GM21381 (cell line): ENCODE measurements at regions not wholly inside any gene's neighbourhood (a gene's known extent, or its start where the extent isn't known, plus 50 kb on each side); places are given as distances from the start of the nearest gene placed in this dataset.
A peak's percentile ranks its signal among the peaks of the same experiment; 100 is the strongest.
"Not testable (repeated sequence)": the region's sequence is repeated elsewhere in the genome, so short reads cannot be mapped to it uniquely, and the experiment has no call there.

Experiments used
- ATAC-seq: cut with Tn5 transposase; IDR thresholded peaks from one replicate; pipeline ENCODE4 v1.9.1; 2021; ENCODE audit warnings: mild to moderate bottlenecking, moderate library complexity; ENCODE audit not compliant: unreplicated experiment

DNA sequence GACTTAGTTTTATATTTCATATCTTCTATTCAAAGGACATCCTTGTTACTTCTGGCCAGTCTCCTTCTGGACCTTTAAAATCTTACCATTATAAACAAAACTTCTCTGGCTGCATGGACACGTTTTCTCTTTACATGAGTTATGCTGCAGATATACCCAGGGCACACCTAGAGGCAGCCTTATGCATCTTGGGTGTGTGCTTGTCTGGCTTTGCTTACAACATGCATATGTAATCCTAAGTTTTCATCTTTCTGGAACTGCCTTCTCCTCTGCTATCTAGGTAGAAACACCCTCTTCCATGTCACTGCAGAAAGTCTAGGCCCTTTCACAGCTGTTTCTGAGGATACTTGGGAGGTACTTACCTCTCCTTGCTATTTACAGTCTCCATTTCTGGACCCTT, 185.8 kb upstream of the RAG2 start:
- ATAC-seq, result no peak

DNA sequence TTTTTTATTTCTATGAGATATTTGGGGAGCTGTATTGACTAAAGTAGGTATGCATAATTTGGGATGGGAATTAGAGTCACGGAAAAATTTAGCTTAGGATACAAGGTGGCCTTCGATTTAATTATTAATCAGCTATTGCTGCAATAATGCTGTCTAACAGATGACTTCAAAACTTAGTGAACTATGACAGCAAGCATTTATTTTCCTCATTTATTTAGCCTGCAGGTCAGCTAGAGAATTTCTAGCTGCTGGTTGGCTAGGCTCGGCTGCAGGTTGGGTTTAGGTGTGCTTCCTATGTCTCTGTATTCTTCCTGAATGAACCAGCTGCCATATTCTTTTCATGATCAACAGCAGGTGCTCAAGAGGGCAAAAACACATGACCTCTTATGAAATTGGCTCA, 181.8 kb upstream of the RAG2 start:
- ATAC-seq, result no peak

DNA sequence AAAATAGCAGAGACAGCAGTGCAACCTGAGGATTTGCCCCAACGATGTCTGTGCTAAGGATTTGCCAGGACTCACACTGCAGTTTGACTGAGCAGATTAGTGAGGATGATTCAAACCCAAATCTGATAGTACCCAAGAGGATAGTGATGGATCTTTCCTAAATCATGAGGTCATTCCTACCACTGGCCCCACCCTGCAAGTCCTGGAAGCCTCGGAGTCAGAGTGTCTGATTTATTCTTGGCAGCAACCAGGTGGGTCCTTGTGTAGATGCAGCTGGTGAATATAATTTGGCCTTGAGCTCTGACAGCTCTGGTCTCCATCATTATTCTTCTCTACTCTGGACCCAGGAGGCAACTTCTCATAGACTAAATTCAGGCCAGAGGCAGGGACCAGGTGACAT, 179.3 kb upstream of the RAG2 start:
- ATAC-seq, result no peak

DNA sequence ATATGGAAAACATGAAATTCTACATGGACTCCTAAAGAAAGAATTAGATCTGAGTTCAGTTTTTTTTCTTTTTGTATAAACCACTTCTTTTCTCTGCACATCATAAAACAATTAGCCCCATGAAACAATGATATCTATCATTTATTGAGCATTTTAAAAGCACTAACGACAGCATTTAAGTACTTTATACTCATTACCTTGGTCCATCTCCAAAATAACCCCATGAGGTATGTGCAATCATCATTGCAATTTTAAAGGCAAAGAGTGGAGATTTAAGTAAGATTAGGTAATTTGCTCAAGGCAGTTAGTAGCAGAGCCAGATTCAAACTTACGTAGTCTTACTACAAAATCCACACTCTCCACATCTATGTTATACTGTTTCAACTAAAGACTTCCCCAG, 177.7 kb upstream of the RAG2 start:
- ATAC-seq, result no peak

DNA sequence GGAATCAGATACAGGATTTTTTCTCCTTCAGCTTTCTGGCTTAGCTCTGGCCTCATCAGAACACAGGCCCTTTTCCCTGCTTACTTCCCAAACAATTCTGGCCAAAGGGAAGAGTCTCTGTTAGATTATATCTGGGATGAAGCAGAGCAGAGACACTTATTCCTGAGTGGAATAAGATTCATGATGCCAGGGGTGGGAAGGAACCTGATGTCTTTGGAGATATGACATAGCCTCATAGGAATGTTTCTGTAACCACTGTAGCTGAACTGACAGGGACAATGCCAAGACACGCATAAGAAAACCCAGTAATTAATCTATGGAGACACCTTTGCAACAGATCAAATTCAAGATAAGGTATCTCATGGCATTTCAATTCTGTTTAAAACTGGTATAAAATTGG, 177.1 kb upstream of the RAG2 start:
- no peak for ATAC-seq

DNA sequence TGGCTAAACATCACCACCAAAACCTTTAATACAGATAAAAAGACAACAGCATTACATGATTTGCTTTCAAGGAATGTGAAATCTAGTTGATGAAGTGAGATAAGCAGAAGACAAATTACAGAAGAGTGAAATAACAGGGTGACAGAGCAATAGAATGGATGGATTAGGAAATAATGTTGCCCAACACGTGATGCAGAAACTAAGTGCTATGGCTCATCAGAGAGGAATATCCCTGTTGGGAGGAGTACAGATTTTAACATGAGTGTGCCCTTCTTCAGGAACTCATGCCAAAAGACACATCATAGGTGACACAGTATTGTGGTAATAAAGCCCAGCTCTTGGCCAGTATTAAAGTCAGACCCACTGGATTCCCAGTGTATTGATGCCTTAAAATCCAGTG, 176.6 kb upstream of the RAG2 start:
- ATAC-seq, result no peak

DNA sequence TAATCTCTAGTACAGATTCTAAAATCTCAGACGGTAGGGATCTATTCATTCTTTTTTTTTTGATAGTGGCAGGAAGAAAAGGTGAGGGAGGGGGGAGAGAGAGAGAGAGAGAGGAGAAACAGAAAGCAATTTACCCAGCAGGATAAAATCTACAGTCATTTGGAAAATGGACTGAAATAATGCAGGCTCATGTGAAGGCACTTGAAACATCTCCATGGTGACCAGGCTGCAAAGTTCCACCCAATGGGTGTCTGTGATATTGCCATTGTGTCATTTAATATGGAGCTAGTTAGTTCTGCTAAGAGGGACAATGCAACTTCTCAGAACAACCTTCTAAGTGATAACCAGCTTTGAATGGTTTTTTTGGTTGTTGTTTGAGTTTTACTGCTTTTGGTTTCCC, 165.2 kb upstream of the RAG2 start:
- ATAC-seq, result peak; percentile 46

DNA sequence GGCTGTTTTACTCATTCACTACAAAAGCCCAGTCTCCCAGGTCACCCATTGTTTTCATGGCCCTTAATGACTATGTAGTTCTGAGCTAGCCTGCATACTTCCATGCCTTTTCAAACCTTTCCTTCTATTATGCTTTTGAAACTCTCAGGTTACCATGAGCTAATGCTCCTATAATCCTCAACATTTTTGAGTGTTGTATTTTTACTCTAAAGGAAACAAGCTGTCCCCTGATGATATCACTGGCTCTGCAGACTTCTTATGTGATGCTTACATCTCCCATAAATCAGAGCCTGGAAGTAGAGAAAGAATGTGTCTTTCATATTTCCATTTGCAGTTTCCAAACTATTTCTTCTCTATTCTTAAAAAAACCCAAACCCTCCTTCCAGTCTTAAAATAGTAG, 159.0 kb upstream of the RAG2 start:
- ATAC-seq, result no peak

DNA sequence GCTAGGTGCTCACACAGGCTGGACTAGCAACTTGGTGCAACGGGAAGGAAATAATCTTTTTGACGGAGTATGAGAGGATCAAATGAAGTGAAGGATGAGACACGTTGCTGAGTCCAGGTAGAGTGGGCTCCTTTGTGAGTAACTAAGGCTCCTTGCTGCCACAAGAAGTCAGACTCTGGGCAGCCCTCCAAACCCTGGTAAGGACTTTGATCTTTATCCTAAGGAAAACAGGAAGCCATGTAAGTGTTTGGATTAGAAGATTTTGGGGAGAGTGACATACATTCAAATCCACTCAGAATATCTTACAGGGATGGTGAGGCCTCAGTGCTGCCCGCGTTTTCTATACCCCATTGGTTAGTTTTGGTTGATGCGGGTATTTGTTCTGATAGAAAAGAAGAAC, 155.9 kb upstream of the RAG2 start:
- ATAC-seq, result no peak

DNA sequence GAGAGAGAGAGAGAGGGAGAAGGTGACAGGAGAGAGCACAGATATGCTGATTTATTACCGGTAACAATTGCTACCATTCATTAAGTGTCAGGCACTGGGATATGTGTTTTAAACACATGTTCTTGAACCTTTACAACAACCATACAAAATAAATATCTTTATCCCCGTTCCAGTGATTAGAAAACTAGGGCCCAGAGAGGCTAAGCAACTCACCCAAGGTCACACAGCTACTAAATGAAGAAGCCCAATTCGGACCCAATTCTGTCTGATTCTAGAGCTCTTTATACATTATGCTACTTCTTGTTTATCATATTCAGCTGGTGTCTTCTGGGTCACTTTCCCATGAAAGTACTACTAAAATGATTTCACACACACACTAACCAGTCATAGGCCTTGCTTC, 154.0 kb upstream of the RAG2 start:
- no peak for ATAC-seq

DNA sequence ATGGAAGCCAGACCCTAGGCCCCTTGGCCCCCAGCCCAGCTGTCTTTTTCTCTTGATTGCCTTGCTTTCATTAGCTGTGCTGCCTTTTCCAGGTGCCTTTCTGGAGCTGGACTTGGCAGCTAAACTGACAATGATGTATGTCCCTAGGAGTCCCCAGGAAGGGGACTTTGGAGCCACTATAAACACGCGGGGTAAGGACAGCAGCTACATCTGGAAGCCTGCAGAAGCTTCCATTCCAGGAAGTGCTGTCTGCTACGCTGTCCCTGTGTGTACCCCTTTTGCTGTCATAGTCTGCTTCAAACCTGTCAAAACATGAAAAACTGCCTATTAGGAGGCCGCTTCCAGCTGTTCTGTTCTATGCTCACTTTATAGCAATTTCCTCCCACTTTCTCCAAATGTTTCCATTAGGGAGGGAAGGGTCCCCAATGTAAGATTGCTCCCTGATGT, 153.3 kb upstream of the RAG2 start:
- no peak for ATAC-seq

DNA sequence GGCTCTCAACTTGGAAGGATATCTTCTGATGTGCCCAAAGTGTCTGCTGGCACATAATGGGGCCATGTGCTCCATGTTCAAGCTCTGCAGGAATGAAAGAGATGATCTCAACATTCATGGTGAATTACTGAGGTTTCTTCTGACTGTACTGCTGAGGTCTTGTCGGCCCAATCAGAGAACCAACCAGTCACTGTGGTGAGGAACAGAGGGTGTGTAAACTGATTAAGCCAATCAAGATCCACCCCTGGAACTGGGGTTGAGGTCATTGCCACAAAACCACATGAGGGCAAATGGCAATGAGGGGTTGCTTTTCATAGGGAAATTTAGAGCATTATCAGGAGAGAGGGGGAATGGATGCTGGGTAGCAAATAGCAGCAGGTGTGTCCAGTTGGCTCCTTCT, 152.3 kb upstream of the RAG2 start:
- no peak for ATAC-seq

DNA sequence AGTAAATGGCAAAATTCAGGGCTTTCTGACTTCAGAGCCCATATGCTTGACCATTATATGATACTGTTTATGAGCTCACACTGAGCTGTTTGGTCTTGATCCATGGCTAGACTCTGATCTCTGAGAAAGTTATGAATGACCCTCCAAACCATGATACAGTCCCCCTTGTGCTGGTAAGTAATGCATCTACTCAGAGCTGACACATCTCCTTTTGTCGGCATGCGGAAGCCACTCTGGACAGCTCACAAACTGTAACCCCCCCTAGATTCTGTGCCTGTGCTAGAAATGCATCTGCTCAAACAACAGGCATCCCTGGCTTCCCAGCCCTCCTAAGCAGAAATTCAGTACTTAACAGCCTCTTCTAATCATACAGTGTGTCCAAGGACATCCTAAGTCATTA, 150.8 kb upstream of the RAG2 start:
- no peak for ATAC-seq

DNA sequence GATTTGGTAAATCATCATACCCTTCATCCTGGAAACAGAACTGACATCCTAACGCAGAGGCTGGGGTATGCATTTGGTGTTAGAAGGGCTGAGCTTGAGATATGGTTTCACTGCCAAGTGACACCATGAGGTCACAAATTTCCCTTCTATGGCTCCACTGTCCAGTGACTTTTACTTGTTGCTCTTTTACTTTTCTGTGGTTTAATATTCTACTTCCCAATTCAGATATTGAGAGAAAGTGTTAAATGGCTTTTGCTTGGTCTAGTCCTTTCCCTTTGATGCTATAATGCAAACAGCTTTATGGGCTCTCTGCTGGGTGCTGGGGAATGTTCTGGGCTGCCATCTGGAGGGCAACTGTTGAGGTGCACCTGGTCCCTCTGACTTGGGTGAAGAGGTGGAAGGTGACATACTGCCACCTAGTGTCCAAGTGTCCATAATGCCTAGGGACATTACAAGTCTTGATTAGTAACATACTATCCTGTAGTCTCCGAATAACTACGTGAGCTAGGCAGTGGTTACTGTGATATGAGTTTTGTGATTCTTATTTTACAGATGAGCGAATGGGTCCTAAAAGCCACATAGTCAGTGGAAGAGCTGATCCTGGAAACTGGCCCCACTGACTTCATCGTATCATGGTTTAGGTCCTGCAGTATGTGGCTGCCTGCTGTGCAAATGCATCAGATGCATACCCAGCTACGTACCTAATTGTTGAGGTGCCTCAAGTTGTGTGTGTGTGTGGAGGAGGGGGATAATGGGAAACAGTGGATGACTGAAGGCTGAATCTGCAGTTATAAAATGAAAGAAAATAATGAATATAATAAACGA, 149.1 kb upstream of the RAG2 start:
- peak; percentile 93 for ATAC-seq

DNA sequence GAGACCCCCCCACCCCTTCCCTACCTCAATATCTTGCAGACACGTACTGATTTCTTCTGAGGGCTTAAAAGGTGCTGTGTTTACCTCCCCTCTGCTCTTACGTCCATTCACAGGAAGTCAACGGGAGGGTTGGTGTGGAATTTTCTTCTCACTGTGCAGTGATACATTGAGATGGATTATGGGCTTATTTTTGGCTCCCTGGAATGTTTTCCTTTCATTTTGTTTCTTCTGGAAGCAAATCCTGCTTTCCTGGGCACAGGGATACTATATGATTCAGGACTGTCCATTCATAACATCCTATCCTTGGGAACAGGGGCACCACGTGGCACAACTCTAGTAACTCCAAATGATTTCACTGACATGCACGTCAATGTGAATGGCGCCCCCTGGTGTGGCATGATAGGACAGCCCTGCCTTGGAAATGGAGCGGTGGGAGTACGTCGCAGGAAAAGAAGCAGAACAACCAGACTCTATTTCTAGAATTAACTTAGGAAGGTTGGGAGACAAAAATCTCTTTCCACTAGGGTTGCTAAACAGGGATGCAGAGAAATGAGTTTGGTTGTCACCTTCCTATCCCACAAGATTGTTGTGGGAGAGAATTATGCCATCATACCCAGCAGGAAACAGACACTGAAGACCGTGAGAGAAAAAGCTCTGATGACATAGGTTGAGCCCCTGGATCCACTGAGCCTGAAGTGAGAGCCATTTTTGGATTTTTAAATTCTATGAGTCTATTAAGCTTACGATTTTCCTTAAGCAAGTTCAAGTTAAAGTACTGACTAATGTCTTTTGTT, 146.5 kb upstream of the RAG2 start:
- ATAC-seq, result no peak

DNA sequence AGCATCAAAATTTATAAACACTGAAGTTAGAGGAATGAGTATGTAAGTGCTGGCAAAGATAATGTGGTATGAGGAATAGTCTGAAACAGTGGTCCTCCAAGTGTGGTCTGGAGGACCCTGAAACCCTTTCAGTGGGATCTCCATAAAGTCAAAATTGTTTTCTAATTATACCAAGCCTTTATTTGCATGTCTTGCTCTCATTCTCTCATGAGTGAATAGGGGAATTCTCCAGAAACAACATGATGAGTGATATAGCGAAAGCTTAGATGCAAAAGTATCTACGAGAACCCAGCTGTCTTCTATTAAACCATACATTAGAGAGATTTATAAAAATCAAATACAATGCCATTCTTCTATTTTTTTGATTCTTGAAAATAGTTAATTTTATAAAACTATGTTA, 145.0 kb upstream of the RAG2 start:
- ATAC-seq, result peak; percentile 42

DNA sequence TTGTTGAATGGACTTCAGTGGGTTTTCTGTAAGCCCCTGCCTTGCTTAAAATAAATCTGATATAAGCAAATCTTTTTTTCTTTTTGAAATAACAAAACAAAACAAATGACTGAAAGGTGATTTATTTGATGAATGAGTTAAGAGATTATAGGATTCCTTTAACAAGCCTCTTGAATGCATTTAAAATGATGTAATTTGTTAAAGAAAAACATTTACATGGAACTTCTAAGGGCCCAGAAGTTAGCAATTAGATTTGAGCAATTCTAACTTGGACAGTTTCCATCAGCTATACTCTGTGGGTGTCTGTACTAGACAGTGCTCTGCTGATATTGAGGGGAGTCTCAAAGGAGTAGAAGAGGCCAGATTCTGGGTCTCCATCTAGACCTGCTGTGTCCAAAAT, 143.5 kb upstream of the RAG2 start:
- no peak for ATAC-seq

DNA sequence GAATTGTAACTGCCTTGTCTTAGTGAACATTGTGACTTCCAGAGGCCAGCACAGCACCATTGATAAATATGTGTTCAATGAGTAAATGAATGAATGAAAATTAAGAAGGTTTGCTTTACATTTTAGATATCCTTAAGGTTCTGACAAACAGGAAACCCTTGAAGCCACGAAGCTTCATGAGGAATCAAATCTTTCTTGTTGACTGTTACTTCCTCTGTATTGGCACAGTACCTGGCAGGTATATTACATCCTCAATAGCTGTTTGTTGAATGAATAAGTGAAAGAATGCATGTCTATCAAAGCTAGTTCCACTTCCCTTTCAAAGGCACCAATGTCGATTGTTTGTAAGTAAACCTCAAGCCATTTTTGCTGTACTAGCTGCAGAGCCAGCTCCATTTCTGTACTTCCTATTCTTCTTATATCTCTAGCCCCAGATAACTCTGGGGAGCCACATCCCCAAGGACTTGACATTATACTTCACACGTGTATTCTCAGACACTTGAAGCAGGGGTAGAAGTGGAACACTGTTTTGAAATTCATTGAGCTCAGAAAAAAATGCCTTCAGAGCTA, 140.3 kb upstream of the RAG2 start:
- ATAC-seq, result no peak

DNA sequence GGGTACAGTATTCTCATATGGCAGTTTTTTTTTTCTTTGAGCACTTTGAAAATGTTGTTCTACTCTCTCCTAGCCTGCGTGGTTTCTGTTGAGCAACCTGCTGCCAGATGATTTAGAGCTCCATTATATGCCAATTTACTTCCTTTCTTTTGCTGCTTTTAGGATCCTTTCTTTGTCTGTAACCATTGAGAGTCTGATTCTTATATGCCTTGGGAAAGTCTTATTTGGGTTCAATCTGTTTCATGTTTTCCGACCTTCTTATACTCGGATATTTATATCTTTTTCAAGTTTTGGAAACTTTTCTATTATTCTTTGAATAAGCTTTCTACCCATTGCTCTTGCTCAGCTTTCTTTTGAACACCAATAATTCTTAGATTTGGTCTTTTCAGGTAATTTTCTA, 138.1 kb upstream of the RAG2 start:
- no peak for ATAC-seq

DNA sequence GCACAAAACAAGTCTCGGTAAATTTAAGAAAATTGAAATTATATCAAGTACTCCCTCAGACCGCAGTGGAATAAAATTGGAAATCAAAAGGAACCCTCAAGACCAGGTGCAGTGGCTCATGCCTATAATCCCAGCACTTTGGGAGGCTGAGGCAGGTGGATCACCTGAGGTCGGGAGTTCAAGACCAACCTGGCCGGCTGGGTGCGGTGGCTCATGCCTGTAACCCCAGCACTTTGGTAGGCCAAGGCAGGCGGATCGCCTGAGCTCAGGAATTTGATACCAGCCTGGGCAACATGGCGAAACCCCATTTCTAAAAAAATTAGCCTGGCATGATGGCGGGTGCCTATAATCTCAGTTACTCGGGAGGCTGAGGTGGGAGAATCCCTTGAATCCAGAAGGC, 135.7 kb upstream of the RAG2 start:
- ATAC-seq, result not testable (repeated sequence)

DNA sequence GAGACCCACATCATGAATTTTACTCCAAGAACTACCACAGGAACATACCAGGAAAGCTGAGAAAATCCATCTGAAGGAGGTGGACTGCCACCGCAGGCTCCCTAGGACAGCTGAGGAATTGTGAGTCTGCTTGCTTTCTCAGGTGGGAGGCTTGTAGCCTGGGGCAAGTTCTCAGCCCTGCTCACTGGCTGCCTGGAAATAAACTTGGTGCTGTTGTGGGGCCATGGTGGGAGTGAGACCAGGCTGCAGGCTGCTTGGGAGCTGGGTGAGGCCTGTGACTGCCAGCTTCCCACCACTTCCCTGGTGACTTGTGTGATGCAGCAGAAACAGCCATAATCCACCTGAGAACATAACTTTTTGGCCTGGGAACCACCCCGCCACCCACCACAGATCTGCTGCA, 132.7 kb upstream of the RAG2 start:
- ATAC-seq, result no peak

DNA sequence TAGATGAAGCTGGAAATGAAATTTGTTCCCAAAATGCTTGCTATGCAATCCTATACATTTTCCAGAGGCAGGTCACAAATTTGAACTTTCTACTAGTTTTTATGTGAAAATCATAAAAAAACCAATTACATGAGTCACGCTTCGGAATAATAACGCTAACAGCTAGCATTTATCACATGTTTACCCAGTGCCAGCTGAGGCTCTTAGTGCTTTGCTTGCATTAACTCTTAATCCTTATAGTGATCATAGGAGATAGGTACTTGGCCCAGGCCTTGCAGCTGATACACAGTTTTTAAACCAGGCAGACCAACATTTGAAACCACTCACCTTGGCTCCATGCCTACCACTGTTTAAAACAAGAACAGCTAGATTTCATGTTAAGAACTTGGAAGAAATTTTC, 131.8 kb upstream of the RAG2 start:
- ATAC-seq, result no peak
